Naive thymus-derived CD8-positive, alpha-beta T cell (primary cell): ENCODE measurements at regions not wholly inside any gene's neighbourhood (a gene's known extent, or its start where the extent isn't known, plus 50 kb on each side); places are given as distances from the start of the nearest gene placed in this dataset.

Source experiments
- ATAC-seq, 2 donors: fragments of 150-1000 bp; cut with Tn5 transposase in 1 of 2; sonication (Bioruptor Pico), chemical (Tn5 transposase) in 1 of 2; 1 replicate in 1 of 2; 2 replicates in 1 of 2; pipeline ENCODE4 v1.10.0; 2021; ENCODE audit warnings: mild to moderate bottlenecking in 2 of 2, moderate library complexity in 2 of 2
- POLR2A ChIA-PET: fragments of 350-600 bp; sonication (Branson Sonifier 250); formaldehyde crosslinking; loops from one replicate; lab custom pipeline; 2021; ENCODE audit warnings: antibody characterized with exemption; lab: Charles Lee
- DNase-seq, 10 donors: peaks; one replicate each; pipeline versions ENCODE4 v3.0.0 to v3.0.0-alpha.2; 2020 to 2022
- H3K27ac Mint-ChIP-seq, 10 donors: one replicate each; pipeline ENCODE4 v1.8.0; 2020 to 2022; ENCODE audit warnings: mild to moderate bottlenecking in 10 of 10, mixed read lengths in 10 of 10, moderate library complexity in 4 of 10, inconsistent platforms in 1 of 10
- H3K27me3 Mint-ChIP-seq, 5 donors: one replicate each; pipeline ENCODE4 v1.8.0; 2021 to 2022; ENCODE audit warnings: mixed read lengths in 5 of 5
- H3K36me3 Mint-ChIP-seq, 3 donors: one replicate each; pipeline ENCODE4 v1.8.0; 2020 to 2022; ENCODE audit warnings: mixed read lengths in 3 of 3, mild to moderate bottlenecking in 2 of 3, inconsistent platforms in 1 of 3
- H3K4me1 Mint-ChIP-seq, 4 donors: one replicate each; pipeline ENCODE4 v1.8.0; 2021 to 2022; ENCODE audit warnings: mixed read lengths in 4 of 4
- H3K4me3 Mint-ChIP-seq, 10 donors: one replicate each; pipeline ENCODE4 v1.8.0; 2020 to 2022; ENCODE audit warnings: mild to moderate bottlenecking in 10 of 10, mixed read lengths in 10 of 10, moderate library complexity in 6 of 10, inconsistent platforms in 1 of 10
- H3K9me3 Mint-ChIP-seq, 9 donors: one replicate each; pipeline ENCODE4 v1.8.0; 2020 to 2022; ENCODE audit warnings: mixed read lengths in 9 of 9, mild to moderate bottlenecking in 3 of 9, inconsistent platforms in 1 of 9, moderate library complexity in 1 of 9

DNA sequence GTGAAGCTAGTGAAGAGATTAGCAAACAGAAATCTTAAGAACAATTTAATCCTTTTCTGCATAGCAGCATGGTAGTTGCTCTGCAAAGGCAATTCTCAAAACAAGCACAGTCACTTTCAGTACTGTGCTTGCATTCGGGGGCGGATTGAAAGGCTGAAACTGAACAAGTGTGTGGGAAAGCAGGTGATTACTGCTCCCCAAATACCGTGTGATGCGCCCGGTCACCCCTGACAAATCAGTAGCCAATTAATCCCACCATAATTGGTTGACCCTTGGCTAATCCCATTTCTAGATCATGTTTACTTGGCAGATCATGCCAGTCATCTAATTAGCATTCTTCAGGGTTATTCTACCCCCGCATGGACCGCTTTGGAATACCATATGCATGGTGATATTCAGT, 76.5 kb upstream of the ADRB1 start:
- POLR2A ChIA-PET, result no interaction called here
- H3K4me3 Mint-ChIP-seq, result no peak overlapping the region
- DNase-seq (no peak), ATAC-seq (no peak)
- H3K9me3 Mint-ChIP-seq, result peaks cover 0 to 46% (median 11%) of the 10 kb centered on the region in 9 donors
- H3K36me3 Mint-ChIP-seq, result peaks cover 0 to 8% (median 6%) of the 10 kb centered on the region in 3 donors
- peaks cover 0 to 7% (median 3%) of the 10 kb centered on the region in 4 donors for H3K4me1 Mint-ChIP-seq
- H3K27ac Mint-ChIP-seq, result no peak overlapping the region
- peaks cover 5 to 23% (median 14%) of the 10 kb centered on the region in 5 donors for H3K27me3 Mint-ChIP-seq

DNA sequence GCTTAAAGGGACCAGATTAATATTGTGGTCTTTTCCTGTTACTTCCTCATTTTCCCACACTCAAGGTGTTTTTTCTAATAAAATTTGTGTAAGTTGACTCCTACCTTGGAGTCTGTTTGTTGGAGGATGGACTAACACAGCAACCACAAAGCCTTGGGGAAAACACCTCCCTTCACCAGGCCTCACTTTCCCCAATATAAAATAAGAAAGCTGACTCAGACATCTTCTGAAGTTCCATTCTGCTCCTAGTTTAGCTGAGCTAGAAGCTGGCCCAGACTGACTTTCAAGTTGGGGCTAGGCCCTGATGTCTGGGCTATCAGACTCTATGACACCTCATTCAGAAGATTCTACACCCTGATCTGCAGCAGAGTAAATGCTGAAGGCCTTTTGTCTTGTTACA, 73.0 kb upstream of the ADRB1 start:
- peaks cover 13 to 23% (median 21%) of the 10 kb centered on the region in 5 donors for H3K27me3 Mint-ChIP-seq
- no peak for DNase-seq
- POLR2A ChIA-PET, result no interaction called here

DNA sequence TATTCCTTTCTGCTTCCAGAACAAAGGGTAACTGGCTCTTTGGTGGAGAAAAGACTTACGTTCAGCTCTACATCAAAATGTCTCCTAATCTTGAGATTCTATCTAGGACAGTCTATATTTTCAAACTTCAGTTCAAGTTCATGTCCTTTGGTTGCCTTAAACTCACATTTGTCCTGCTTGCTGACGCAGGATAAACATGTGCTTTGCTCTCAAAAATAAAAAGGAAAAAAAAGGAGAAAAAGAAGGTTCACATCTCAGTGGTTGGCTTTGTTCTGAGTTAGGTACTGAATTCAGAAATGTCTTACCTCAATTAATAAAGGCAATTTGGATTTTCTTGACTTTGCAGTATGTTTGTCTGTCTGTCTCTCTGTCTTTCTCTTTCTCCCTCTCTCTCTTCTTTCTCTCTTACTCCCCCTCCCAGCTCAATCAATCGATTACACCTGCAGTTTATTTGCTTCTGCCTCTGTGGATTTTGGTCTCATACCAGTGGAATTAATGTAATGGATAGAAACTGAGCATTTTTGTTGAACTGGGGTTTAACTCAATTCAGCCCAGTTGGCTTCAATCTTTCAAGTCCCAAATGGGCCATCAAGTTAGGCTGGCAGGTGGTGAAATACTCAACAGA, 72.2 kb upstream of the ADRB1 start:
- peaks cover 0 to 51% (median 11%) of the 10 kb centered on the region in 9 donors for H3K9me3 Mint-ChIP-seq
- ATAC-seq (no peak), DNase-seq (no peak)
- peaks cover 0 to 28% (median 9%) of the 10 kb centered on the region in 3 donors for H3K36me3 Mint-ChIP-seq
- H3K4me1 Mint-ChIP-seq, result no peaks in the 10 kb centered on the region
- H3K27ac Mint-ChIP-seq, result no peak overlapping the region
- POLR2A ChIA-PET, result no interaction called here
- no peak overlapping the region for H3K4me3 Mint-ChIP-seq
- peaks cover 13 to 30% (median 22%) of the 10 kb centered on the region in 5 donors for H3K27me3 Mint-ChIP-seq

More for the DNA sequence above, 73.0 kb upstream of the ADRB1 start:
- ATAC-seq, result no peak
- peaks cover 0 to 51% (median 11%) of the 10 kb centered on the region in 9 donors for H3K9me3 Mint-ChIP-seq
- H3K4me1 Mint-ChIP-seq, result no peaks in the 10 kb centered on the region
- H3K4me3 Mint-ChIP-seq, result no peak overlapping the region
- H3K36me3 Mint-ChIP-seq, result peaks cover 0 to 22% (median 9%) of the 10 kb centered on the region in 3 donors
- H3K27ac Mint-ChIP-seq, result no peak overlapping the region

DNA sequence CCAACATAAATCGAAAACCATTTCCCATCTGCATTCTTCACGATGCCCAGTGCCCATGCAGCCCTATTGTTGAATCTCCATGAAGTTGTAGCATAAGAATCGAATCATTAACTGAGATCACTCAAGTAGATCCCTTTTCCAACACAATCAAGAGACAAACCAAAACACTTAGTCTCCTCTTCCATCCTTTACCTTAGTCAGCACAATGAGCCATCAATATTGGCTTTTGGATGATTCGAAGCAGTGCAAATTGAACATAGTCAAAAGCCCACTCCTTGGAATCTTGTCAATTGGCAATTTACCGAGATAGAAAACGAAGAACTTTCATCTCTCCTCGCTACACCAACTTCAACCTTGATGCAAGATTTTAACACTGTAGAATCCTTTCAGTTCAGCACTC, 66.5 kb upstream of the ADRB1 start:
- peaks cover 0 to 21% (median 0%) of the 10 kb centered on the region in 9 donors for H3K9me3 Mint-ChIP-seq
- H3K36me3 Mint-ChIP-seq, result peaks cover 0 to 20% (median 3%) of the 10 kb centered on the region in 3 donors
- POLR2A ChIA-PET, result no interaction called here
- no peak overlapping the region for H3K27ac Mint-ChIP-seq
- peaks cover 0 to under 1% (median 0%) of the 10 kb centered on the region in 4 donors for H3K4me1 Mint-ChIP-seq
- no peak overlapping the region for H3K4me3 Mint-ChIP-seq
- DNase-seq (no peak), ATAC-seq (no peak)
- H3K27me3 Mint-ChIP-seq, result peaks cover 7 to 27% (median 12%) of the 10 kb centered on the region in 5 donors

DNA sequence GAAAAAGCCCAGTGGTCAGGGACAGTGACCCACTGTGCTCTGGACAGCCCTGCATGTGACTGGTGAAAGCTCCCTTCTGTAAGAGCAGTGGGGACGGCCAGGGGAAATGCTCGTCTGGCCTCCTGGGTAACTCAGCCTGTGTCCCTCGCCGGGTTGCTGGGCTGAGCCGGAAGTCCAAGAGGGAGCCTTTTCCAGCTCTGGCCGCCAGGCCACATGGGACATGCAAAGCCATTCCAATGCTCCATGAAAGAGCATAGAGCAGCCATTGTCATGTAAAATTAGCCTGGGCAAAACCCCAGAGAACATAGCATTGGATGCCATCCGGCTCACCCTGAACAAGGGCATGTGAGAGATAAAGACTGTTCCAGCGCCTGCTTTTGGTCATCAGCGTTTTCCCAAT, 64.9 kb upstream of the ADRB1 start:
- DNase-seq (no peak), ATAC-seq (no peak)
- H3K36me3 Mint-ChIP-seq, result peaks cover 0 to 10% (median 0%) of the 10 kb centered on the region in 3 donors
- H3K4me1 Mint-ChIP-seq, result peaks cover 4 to 9% (median 7%) of the 10 kb centered on the region in 4 donors
- POLR2A ChIA-PET, result no interaction called here
- peaks cover 0 to 8% (median 0%) of the 10 kb centered on the region in 9 donors for H3K9me3 Mint-ChIP-seq
- H3K27me3 Mint-ChIP-seq, result peaks cover 3 to 29% (median 8%) of the 10 kb centered on the region in 5 donors
- no peak overlapping the region for H3K4me3 Mint-ChIP-seq
- no peak overlapping the region for H3K27ac Mint-ChIP-seq

DNA sequence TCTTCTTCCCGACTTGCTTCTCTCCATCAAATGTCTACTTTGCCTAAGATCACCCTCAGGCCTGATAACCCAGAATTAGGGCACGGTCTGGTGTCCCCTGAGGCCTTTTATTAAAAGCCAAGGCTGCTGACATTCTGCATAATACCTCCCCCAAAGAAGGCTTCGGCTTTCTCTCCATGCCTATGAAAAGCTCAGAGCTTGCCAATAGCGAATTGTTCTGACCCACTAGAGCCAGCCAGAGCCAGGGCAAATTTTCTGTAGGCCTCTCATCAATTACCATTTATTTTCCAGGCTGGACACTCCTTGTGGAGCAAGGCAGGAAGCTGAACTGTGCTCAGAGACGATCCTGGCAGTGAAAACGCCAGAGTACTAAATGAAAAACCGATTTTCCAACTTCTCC, 64.3 kb upstream of the ADRB1 start:
- Mint-ChIP-seq H3K9me3 (peaks cover 0 to 5% (median 0%) of the 10 kb centered on the region in 9 donors), H3K4me1 (peaks cover 4 to 11% (median 10%) of the 10 kb centered on the region in 4 donors), H3K27me3 (peaks cover 5 to 29% (median 7%) of the 10 kb centered on the region in 5 donors), H3K4me3 (no peak overlapping the region), H3K36me3 (peaks cover 0 to 10% (median 0%) of the 10 kb centered on the region in 3 donors), H3K27ac (no peak overlapping the region)
- ATAC-seq, result no peak
- DNase-seq, result no peak
- POLR2A ChIA-PET, result no interaction called here

DNA sequence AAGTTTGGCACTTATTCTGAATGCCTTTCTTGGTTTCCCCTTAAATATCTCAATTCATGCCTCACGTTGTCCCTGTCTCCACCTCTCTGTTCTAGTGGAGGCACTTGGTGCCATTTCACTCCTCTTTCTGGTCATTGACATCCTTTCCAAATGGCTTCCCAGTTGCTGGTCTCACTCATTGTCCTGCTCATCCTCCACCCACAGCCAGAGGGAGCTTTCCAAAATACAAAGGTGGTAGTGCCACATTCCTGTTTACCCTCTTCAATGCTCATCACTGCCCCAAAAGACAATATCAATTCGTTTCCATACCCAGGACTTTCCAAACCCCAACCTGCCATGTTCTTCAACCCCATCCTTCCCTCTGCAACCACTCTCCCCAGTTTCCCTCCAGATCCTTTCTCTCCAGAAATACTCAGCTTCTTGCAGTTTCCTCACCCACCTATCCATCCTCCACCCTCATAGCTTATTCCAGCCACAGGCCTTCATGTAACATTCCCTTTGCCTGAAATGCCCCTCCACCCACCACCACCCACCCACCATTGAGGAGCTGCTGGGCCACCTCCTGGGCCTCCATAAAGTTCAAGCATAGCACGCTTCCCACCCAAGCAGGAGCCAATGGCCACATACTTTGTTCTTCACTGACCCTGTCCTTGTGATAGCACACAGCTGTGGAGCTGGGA, 63.1 kb upstream of the ADRB1 start:
- POLR2A ChIA-PET, result no interaction called here
- ATAC-seq (no peak), DNase-seq (no peak)
- no peaks in the 10 kb centered on the region for H3K9me3 Mint-ChIP-seq
- no peak overlapping the region for H3K4me3 Mint-ChIP-seq
- H3K4me1 Mint-ChIP-seq, result peaks cover 4 to 11% (median 10%) of the 10 kb centered on the region in 4 donors
- H3K27ac Mint-ChIP-seq, result peak overlapping the region in 1 of 10 donors; percentile 24
- peaks cover 0 to 6% (median 0%) of the 10 kb centered on the region in 3 donors for H3K36me3 Mint-ChIP-seq
- H3K27me3 Mint-ChIP-seq, result peaks cover 2 to 36% (median 4%) of the 10 kb centered on the region in 5 donors

DNA sequence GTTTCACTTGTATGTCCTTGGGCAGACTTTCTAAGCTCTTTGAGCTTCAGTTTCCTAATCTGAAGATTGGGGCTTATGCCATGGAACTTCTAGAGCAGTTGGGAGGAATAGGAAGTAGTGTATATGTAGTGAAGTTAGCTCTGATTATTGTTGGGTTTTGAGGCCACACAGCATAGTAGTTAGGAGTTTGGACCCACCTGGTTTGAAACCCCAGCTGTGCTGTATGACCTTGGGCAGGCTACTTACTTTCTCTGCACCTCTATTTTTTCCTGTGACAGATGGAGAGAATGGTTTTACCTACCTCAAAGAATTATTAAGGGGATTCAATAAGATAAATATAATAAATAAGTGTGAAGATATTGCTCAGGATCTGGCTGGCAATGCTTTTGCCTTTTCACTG, 61.4 kb upstream of the ADRB1 start:
- no peak for DNase-seq
- H3K36me3 Mint-ChIP-seq, result peaks cover 0 to 8% (median 2%) of the 10 kb centered on the region in 3 donors
- peaks cover 2 to 36% (median 8%) of the 10 kb centered on the region in 5 donors for H3K27me3 Mint-ChIP-seq
- POLR2A ChIA-PET, result no interaction called here
- no peak for ATAC-seq
- H3K9me3 Mint-ChIP-seq, result peaks cover 0 to 9% (median 3%) of the 10 kb centered on the region in 9 donors
- no peak overlapping the region for H3K4me3 Mint-ChIP-seq
- H3K27ac Mint-ChIP-seq, result no peak overlapping the region
- peaks cover 6 to 11% (median 10%) of the 10 kb centered on the region in 4 donors for H3K4me1 Mint-ChIP-seq

DNA sequence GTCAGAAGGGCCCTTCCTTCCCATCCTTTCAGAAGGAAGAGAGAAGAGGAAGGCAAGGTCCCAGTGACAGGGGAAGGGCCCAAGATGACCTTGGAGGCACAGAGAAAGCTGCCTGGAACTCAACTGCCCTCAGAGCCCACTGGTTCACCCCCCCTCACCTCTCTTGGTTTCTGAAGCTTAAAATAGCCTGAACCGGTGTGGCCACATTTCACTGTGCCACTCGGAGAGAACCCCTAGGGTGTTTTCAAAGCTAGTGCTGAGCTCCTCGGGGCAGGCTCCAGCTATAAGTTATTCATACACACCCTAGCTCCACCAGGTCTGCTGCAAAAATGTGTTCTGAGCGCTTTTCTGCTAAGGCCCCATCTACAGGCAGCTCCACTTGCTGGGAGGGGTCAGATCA, 60.9 kb upstream of the ADRB1 start:
- Mint-ChIP-seq H3K9me3 (peaks cover 4 to 14% (median 5%) of the 10 kb centered on the region in 9 donors), H3K36me3 (peaks cover 0 to 13% (median 2%) of the 10 kb centered on the region in 3 donors), H3K27me3 (peaks cover 4 to 38% (median 8%) of the 10 kb centered on the region in 5 donors), H3K4me3 (no peak overlapping the region), H3K27ac (no peak overlapping the region), H3K4me1 (peaks cover 6 to 11% (median 10%) of the 10 kb centered on the region in 4 donors)
- DNase-seq (no peak), ATAC-seq (no peak)
- POLR2A ChIA-PET, result no interaction called here

DNA sequence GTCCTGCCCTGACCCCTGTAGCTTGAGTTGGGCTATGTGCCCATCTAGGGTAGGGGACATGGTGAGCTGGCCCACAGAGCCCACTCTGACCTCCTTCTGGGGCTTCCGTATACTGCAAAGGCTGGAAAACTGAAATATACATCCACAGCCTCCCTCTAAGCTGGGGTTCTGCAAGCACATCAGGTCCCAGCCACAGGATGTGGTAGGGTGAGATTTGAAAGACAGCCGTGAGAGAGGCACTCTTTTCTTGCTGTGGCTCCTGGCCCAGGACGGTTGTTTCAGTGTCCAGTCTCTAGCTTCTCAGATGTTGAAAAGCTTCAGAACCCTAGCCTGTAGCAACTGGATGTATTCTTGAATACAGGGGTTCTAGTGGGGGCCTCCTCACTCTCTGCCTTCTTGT, 60.1 kb upstream of the ADRB1 start:
- peak in 3 of 10 donors; percentile 14 to 27 (median 19) for DNase-seq
- peaks cover 6 to 11% (median 10%) of the 10 kb centered on the region in 4 donors for H3K4me1 Mint-ChIP-seq
- POLR2A ChIA-PET, result no interaction called here
- H3K4me3 Mint-ChIP-seq, result peak overlapping the region in 6 of 10 donors; percentile 2 to 60 (median 40)
- peak in 1 of 2 donors; percentile 58 for ATAC-seq
- peak overlapping the region in 1 of 10 donors; percentile 10 for H3K27ac Mint-ChIP-seq
- H3K27me3 Mint-ChIP-seq, result peaks cover 6 to 46% (median 8%) of the 10 kb centered on the region in 5 donors
- H3K9me3 Mint-ChIP-seq, result peaks cover 5 to 20% (median 10%) of the 10 kb centered on the region in 9 donors
- peaks cover 0 to 19% (median 2%) of the 10 kb centered on the region in 3 donors for H3K36me3 Mint-ChIP-seq

DNA sequence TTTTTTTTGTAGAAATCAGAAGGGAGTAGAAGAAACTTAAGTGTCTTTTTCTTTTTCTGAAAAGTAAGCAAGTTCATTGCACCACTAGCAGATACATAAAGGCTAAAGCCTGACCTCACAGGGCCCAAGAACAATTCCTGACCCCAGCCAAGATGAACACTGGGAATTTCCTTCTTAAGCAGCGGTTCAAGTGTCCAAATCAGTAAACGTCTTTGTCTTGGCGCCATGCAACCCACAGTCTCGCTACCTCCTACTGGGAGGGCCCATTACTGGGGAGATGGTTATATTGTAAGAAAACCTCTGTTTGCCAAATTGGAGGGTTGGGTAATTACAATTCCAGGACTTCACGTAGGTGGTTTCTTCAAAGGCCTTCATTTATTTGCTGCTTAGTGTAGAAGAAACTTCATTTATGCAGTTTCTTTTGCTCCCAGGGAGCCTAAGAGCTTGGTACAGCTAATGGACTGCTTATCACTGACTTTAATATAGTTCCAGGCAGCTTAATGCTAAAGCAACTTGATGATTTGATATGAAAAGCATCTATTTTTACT, 58.3 kb upstream of the ADRB1 start:
- H3K4me1 Mint-ChIP-seq, result peaks cover 6 to 11% (median 10%) of the 10 kb centered on the region in 4 donors
- no peak overlapping the region for H3K27ac Mint-ChIP-seq
- POLR2A ChIA-PET, result interaction anchor here (0.6 to 0.7 kb wide), 2 partner anchors 45 to 1211 kb away, joined by 3 to 4 read pairs; no protein-coding TSS in a partner anchor
- no peak for DNase-seq
- H3K9me3 Mint-ChIP-seq, result peaks cover 5 to 20% (median 10%) of the 10 kb centered on the region in 9 donors
- peaks cover 0 to 19% (median 2%) of the 10 kb centered on the region in 3 donors for H3K36me3 Mint-ChIP-seq
- peaks cover 12 to 55% (median 13%) of the 10 kb centered on the region in 5 donors for H3K27me3 Mint-ChIP-seq
- no peak for ATAC-seq
- no peak overlapping the region for H3K4me3 Mint-ChIP-seq

DNA sequence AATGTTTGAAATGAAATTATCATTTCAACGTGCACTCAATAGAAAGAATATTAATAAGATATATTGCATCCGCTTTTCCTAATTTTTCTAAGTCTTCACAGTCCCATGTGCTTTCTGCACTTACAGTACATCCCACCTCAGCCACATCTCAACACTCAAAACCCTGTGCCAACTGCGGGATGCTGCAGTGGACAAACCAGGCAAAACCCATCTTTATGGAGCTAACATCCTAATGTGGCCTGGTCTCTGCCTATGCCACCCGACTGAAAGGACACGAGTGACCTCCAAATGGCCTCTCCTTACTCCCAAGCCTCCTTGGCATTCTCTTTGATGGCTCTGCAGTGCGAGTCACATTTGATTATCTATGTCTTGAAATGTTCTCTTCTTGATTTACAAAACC, 57.4 kb upstream of the ADRB1 start:
- no peak for DNase-seq
- H3K4me1 Mint-ChIP-seq, result peaks cover 6 to 14% (median 12%) of the 10 kb centered on the region in 4 donors

More for the DNA sequence above, 57.4 kb upstream of the ADRB1 start:
- H3K4me3 Mint-ChIP-seq, result no peak overlapping the region
- no peak overlapping the region for H3K27ac Mint-ChIP-seq
- H3K36me3 Mint-ChIP-seq, result peaks cover 0 to 19% (median 2%) of the 10 kb centered on the region in 3 donors
- ATAC-seq, result no peak
- H3K9me3 Mint-ChIP-seq, result peaks cover 5 to 20% (median 10%) of the 10 kb centered on the region in 9 donors
- POLR2A ChIA-PET, result no interaction called here
- peaks cover 12 to 59% (median 21%) of the 10 kb centered on the region in 5 donors for H3K27me3 Mint-ChIP-seq
